ENCODE measurements at regions not wholly inside any gene's neighbourhood (a gene's known extent, or its start where the extent isn't known, plus 50 kb on each side); places are given as distances from the start of the nearest gene placed in this dataset.

DNA sequence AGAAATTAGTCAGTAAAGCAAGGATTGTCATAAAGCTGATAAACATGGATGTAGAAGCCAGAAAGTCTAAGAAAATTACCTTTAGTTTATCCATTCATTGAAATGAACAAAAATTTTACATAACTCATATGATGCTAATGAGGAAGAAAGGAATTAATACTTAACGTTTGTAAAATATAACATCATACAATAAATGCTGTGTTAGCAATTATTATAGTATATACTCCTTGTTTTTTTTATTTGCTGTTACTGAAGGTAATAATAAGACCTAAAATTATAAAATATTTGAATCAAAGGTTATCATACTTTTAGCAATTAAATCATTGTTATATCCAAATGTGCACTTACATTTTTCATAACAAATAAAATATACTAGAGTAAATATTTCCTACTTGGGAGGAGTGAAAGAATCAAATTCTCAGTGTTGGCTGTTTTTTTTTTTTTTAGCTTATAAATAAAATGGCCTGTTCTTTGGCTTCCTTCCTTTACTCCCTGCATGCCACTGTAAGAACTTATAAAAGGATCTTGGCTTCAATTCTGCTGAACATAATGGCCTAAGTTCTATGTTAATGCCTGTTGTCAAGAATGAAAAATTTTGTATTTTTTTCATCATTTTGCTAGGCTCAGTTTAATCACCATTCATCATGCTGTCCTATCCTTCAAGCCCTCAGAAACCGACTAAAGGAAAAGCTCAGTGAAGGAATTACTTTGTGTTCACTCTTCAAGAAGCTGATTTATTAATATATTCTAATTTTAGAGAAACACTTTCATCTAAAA lies 167.4 kb upstream of the SLITRK1 start:
- Histone ChIP-seq H3K4me2 (ENCODE audit: low read depth, low read length) (no peak overlapping the region), H3K27me3 (ENCODE audit: control insufficient read depth, insufficient read depth, low read length) (no peaks in the 10 kb centered on the region), H2AK5ac (ENCODE audit: low read depth, low read length) (no peak overlapping the region), H4K91ac (ENCODE audit: insufficient read depth, low read depth, low read length) (no peak overlapping the region), H3K36me3 (ENCODE audit: control insufficient read depth, insufficient read depth, low read length) (no peaks in the 10 kb centered on the region), H3K27ac (ENCODE audit: insufficient read depth, low read length) (no peak overlapping the region), H3K4ac (ENCODE audit: low read depth, low read length) (no peak overlapping the region), H3K18ac (ENCODE audit: low read depth, low read length) (no peak overlapping the region), H4K5ac (ENCODE audit: low read depth, low read length) (no peak overlapping the region), H3K79me1 (ENCODE audit: low read depth in 1 of 2, low read length in 2 of 2) (no peaks in the 10 kb centered on the region), H3K56ac (ENCODE audit: extremely low read depth, insufficient read depth, low read length) (no peak overlapping the region), H3K4me1 (ENCODE audit: control insufficient read depth, insufficient read depth, low read length) (no peaks in the 10 kb centered on the region), H2BK15ac (ENCODE audit: low read depth, low read length) (no peak overlapping the region), H2BK20ac (ENCODE audit: low read depth, low read length) (no peak overlapping the region), H3K4me3 (ENCODE audit: insufficient read depth, low read depth, low read length) (no peak overlapping the region), H3K14ac (replicated peaks; ENCODE audit: low read depth, low read length) (no peak overlapping the region), H4K20me1 (ENCODE audit: insufficient read depth, low read length) (no peaks in the 10 kb centered on the region), H2AFZ (replicated peaks; ENCODE audit: low read length, poor library complexity) (no peak overlapping the region), H2BK5ac (ENCODE audit: low read depth, low read length, poor library complexity, severe bottlenecking) (no peak overlapping the region), H3K23ac (ENCODE audit: low read depth, low read length) (no peak overlapping the region), H4K8ac (ENCODE audit: low read depth in 2 of 2, low read length in 2 of 2) (no peak overlapping the region), H3K9me1 (ENCODE audit: insufficient read depth, low read length) (no peaks in the 10 kb centered on the region), H2AK9ac (replicated peaks; ENCODE audit: low read depth, low read length, poor library complexity) (no peak overlapping the region), H3K9me3 (ENCODE audit: control insufficient read depth, insufficient read depth, low read length) (no peaks in the 10 kb centered on the region; the same call in 1 of the 2 replicates), H2BK120ac (ENCODE audit: low read depth, low read length) (no peak overlapping the region), H3K9ac (ENCODE audit: low read depth, low read length) (no peak overlapping the region)
- CTCF ChIA-PET, result no interaction called here
- in situ Hi-C loops (cut with MboI; ENCODE audit: low sequenced_read_pairs) (no loop called here), intact Hi-C loops (cut with micrococcal nuclease) (no loop called here), dilution Hi-C loops (cut with HindIII; ENCODE audit: low sequenced_read_pairs, unreplicated experiment) (no loop called here)
- no peak for ATAC-seq (ENCODE audit: low read depth)
- BruUV-seq (replicated peaks), result no TSS peak
- no CpG with 5 or more reads among the region's 2 CpGs for WGBS, 2 experiments (ENCODE audit: extremely low coverage in 2 of 2, insufficient read length in 1 of 2)
- no peak for TF ChIP-seq FOS (IDR thresholded peaks at IDR 0.05; ENCODE audit: low read depth, low read length)
- TF ChIP-seq MAFK (IDR thresholded peaks at IDR 0.05; ENCODE audit: low read depth, low read length), result peak; percentile 85
- DNase-seq, result no peak
- POLR2A ChIA-PET (ENCODE audit: unreplicated experiment), result no interaction called here

Measured in IMR-90 (cell line).